ENCODE measurements at regions not wholly inside any gene's neighbourhood (a gene's known extent, or its start where the extent isn't known, plus 50 kb on each side); places are given as distances from the start of the nearest gene placed in this dataset.

DNA sequence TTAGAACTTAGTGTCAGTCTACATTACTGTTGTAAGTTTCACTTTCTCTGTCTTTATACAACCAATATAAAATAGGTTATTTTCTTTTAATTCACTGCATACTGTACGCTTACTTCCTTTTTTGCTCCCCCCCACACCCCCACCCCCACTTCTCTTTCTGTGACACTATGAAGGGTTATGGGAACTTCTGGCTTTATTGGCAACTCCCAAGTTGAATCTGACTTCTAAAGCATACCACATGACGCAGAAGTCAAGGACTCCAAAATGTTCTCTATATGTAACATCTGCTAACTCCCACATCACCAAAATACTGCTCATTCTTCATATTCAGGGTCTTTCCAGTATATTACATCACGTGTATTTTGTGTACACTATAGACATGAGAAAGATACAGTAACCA is 81.2 kb upstream of the ATXN7L3B start:
- TF ChIP-seq, protein P1, sequence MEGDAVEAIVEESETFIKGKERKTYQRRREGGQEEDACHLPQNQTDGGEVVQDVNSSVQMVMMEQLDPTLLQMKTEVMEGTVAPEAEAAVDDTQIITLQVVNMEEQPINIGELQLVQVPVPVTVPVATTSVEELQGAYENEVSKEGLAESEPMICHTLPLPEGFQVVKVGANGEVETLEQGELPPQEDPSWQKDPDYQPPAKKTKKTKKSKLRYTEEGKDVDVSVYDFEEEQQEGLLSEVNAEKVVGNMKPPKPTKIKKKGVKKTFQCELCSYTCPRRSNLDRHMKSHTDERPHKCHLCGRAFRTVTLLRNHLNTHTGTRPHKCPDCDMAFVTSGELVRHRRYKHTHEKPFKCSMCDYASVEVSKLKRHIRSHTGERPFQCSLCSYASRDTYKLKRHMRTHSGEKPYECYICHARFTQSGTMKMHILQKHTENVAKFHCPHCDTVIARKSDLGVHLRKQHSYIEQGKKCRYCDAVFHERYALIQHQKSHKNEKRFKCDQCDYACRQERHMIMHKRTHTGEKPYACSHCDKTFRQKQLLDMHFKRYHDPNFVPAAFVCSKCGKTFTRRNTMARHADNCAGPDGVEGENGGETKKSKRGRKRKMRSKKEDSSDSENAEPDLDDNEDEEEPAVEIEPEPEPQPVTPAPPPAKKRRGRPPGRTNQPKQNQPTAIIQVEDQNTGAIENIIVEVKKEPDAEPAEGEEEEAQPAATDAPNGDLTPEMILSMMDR (IDR thresholded peaks at IDR 0.05; ENCODE audit: insufficient read depth, low read length, poor library complexity, severe bottlenecking): no peak
- H3K27me3 ChIP-seq (ENCODE audit: control insufficient read depth, insufficient read depth, low read length): no peaks in the 10 kb centered on the region
- H3K36me3 ChIP-seq (ENCODE audit: control insufficient read depth, insufficient read depth, low read length): no peaks in the 10 kb centered on the region
- no peak overlapping the region for H3K4me3 ChIP-seq (ENCODE audit: low read depth, low read length)
- no peak for DNase-seq (ENCODE audit: low read depth)

DNA sequence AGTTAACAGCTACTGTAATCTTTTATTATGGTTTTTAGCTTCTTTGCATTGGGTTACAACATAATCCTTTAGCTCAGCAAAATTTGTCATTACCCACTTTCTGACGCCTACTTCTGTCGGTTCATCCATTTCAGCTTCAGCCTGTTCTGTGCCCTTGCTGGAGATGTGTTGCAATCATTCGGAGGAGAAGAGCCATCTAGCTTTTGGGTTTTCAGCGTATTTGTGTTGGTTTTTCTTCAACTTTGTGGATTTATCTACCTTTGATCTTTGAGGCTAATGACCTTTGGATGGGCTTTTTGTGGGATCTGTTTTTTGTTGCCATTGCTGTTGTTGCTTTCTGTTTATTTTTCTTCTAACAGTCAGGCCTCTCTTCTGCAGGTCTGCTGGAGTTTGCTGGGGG is 69.2 kb upstream of the ATXN7L3B start:
- Histone ChIP-seq H3K4me3 (ENCODE audit: low read depth, low read length) (no peak overlapping the region), H3K27me3 (ENCODE audit: control insufficient read depth, insufficient read depth, low read length) (no peaks in the 10 kb centered on the region), H3K36me3 (ENCODE audit: control insufficient read depth, insufficient read depth, low read length) (no peaks in the 10 kb centered on the region)
- DNase-seq (ENCODE audit: low read depth): no peak
- TF ChIP-seq, protein P1 (IDR thresholded peaks at IDR 0.05; ENCODE audit: insufficient read depth, low read length, poor library complexity, severe bottlenecking): no peak

DNA sequence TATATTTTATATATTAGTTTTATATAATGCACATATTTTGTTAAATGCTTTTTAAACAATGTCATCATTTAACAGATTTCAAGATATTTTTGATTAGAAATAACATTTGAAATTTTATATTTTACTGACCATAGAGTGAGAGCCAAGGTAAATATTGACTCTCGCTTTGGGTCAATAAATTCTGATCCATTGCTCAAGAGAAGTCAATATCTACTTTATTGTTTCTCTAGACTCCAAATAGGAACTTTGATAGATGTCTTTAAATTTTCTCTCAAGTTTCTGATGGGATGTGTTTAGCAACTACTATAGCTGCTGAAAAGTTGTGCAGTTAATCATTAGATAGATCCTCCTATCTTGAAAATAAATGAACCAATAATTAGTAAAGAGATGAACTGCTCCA is 61.4 kb upstream of the ATXN7L3B start:
- TF ChIP-seq, protein P1 (IDR thresholded peaks at IDR 0.05; ENCODE audit: insufficient read depth, low read length, poor library complexity, severe bottlenecking): no peak
- H3K27me3 ChIP-seq (ENCODE audit: control insufficient read depth, insufficient read depth, low read length): no peaks in the 10 kb centered on the region
- DNase-seq (ENCODE audit: low read depth): no peak
- H3K36me3 ChIP-seq (ENCODE audit: control insufficient read depth, insufficient read depth, low read length): no peaks in the 10 kb centered on the region
- H3K4me3 ChIP-seq (ENCODE audit: low read depth, low read length): no peak overlapping the region

DNA sequence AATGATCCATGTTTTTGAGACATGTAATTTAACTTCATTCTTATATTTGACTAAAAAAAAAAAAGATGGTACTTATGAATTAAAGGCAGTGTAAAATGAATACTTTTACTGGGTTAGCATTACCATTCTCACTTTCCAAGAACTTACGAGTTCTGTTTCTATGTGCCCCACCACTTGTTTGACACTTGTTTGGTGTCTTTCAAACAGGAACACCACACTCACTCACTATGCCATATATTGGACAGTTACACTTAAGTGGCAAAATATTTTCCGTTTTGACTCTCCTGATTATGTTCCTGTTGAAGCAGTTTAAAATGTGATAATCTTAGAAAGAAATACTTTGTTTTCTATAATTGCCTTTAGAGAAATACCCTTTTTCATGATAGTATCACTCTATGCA is 56.6 kb upstream of the ATXN7L3B start:
- H3K27me3 ChIP-seq (ENCODE audit: control insufficient read depth, insufficient read depth, low read length): no peaks in the 10 kb centered on the region
- no peak for DNase-seq (ENCODE audit: low read depth)
- H3K36me3 ChIP-seq (ENCODE audit: control insufficient read depth, insufficient read depth, low read length): no peaks in the 10 kb centered on the region
- no peak overlapping the region for H3K4me3 ChIP-seq (ENCODE audit: low read depth, low read length)
- TF ChIP-seq, protein P1 (IDR thresholded peaks at IDR 0.05; ENCODE audit: insufficient read depth, low read length, poor library complexity, severe bottlenecking): no peak

DNA sequence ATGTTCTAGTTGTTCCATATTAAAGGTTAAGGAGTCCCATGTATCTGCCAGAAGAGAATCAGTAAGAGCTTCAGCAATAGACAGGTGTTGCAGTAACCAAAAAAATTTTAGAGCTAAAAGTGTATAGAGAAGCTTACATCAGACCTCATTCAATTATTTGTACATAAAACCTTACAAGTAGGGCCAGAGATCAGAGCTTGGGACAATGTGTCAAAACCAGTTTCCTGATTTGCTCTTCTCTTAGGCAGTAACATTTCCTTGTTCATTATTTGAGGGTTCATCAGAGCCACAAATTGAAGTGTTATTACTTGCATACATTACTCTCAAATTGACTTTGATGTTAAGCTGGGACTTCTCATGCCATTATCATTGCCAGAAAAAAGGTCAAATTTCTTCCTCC is 55.5 kb upstream of the ATXN7L3B start:
- DNase-seq (ENCODE audit: low read depth): no peak
- TF ChIP-seq, protein P1 (IDR thresholded peaks at IDR 0.05; ENCODE audit: insufficient read depth, low read length, poor library complexity, severe bottlenecking): no peak
- H3K4me3 ChIP-seq (ENCODE audit: low read depth, low read length): no peak overlapping the region

DNA sequence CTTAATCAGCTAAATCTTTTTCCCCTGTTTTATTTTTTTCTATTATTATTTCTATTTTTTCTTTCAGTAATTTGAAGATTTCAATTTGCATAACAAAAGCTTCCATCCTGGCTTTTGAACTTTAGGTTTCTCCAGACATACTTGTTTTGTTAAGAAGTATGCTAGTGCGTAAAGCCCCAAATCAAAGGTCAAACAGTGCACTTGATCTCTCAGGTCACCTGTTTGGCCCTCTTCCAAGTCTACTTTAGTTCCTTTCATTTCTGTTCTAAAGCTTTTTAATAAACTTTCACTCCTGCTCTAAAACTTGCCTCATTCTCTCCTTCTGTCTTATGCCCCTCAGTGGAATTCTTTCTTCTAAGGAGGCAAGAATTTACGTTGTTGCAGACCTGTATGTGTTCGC is 54.6 kb upstream of the ATXN7L3B start:
- Histone ChIP-seq H3K4me3 (ENCODE audit: low read depth, low read length) (no peak overlapping the region), H3K36me3 (ENCODE audit: control insufficient read depth, insufficient read depth, low read length) (no peaks in the 10 kb centered on the region), H3K27me3 (ENCODE audit: control insufficient read depth, insufficient read depth, low read length) (no peaks in the 10 kb centered on the region)
- TF ChIP-seq, protein P1 (IDR thresholded peaks at IDR 0.05; ENCODE audit: insufficient read depth, low read length, poor library complexity, severe bottlenecking): no peak
- no peak for DNase-seq (ENCODE audit: low read depth)

More for the DNA sequence above, 55.5 kb upstream of the ATXN7L3B start:
- Histone ChIP-seq H3K27me3 (ENCODE audit: control insufficient read depth, insufficient read depth, low read length) (no peaks in the 10 kb centered on the region), H3K36me3 (ENCODE audit: control insufficient read depth, insufficient read depth, low read length) (no peaks in the 10 kb centered on the region)

Data from kidney epithelial cell (primary cell).